Nephron (organoid): ENCODE measurements at regions not wholly inside any gene's neighbourhood (a gene's known extent, or its start where the extent isn't known, plus 50 kb on each side); places are given as distances from the start of the nearest gene placed in this dataset.

ENCODE experiments used
- H3K27ac Mint-ChIP-seq, 3 experiments: 2 replicates each; pipeline ENCODE4 v1.8.0; 2020; ENCODE audit warnings: mixed read lengths in 3 of 3, mild to moderate bottlenecking in 2 of 3, moderate library complexity in 1 of 3
- H3K27me3 Mint-ChIP-seq: 2 replicates; pipeline ENCODE4 v1.8.0; 2021; ENCODE audit warnings: low read depth, mild to moderate bottlenecking, moderate library complexity, mixed read lengths
- H3K36me3 Mint-ChIP-seq: 2 replicates; pipeline ENCODE4 v1.8.0; 2020; ENCODE audit warnings: low read depth, mixed read lengths
- H3K4me1 Mint-ChIP-seq: 2 replicates; pipeline ENCODE4 v1.8.0; 2020; ENCODE audit warnings: mixed read lengths
- H3K4me3 Mint-ChIP-seq, 3 experiments: 2 replicates each; pipeline ENCODE4 v1.8.0; 2020; ENCODE audit warnings: mild to moderate bottlenecking in 3 of 3, mixed read lengths in 3 of 3, moderate library complexity in 2 of 3
- H3K9me3 Mint-ChIP-seq: 2 replicates; pipeline ENCODE4 v1.8.0; 2020; ENCODE audit warnings: mixed read lengths
- TF ChIP-seq, protein P1 (sequence below), 3 experiments: fragments of 200-600 bp; sonication (generic); IDR thresholded peaks; one replicate each; pipeline ENCODE4 v1.5.0; 2021; ENCODE audit warnings: antibody characterized with exemption in 3 of 3; ENCODE audit not compliant: unreplicated experiment in 3 of 3

GRCh38 chr2:10971161-10971887, 59.6 kb downstream of the KCNF1 start:
- Mint-ChIP-seq H3K4me1 (peaks cover 22% of the 10 kb centered on the region), H3K27me3 (peaks cover 14% of the 10 kb centered on the region), H3K4me3 (no peak overlapping the region), H3K27ac (peak overlapping the region in 2 of 3 experiments; percentile 42 to 74), H3K9me3 (peaks cover 5% of the 10 kb centered on the region), H3K36me3 (peaks cover 4% of the 10 kb centered on the region)
- TF ChIP-seq, protein P1, sequence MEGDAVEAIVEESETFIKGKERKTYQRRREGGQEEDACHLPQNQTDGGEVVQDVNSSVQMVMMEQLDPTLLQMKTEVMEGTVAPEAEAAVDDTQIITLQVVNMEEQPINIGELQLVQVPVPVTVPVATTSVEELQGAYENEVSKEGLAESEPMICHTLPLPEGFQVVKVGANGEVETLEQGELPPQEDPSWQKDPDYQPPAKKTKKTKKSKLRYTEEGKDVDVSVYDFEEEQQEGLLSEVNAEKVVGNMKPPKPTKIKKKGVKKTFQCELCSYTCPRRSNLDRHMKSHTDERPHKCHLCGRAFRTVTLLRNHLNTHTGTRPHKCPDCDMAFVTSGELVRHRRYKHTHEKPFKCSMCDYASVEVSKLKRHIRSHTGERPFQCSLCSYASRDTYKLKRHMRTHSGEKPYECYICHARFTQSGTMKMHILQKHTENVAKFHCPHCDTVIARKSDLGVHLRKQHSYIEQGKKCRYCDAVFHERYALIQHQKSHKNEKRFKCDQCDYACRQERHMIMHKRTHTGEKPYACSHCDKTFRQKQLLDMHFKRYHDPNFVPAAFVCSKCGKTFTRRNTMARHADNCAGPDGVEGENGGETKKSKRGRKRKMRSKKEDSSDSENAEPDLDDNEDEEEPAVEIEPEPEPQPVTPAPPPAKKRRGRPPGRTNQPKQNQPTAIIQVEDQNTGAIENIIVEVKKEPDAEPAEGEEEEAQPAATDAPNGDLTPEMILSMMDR (IDR thresholded peaks at IDR 0.05; ENCODE audit: unreplicated experiment in 3 of 3) = no peak

DNA sequence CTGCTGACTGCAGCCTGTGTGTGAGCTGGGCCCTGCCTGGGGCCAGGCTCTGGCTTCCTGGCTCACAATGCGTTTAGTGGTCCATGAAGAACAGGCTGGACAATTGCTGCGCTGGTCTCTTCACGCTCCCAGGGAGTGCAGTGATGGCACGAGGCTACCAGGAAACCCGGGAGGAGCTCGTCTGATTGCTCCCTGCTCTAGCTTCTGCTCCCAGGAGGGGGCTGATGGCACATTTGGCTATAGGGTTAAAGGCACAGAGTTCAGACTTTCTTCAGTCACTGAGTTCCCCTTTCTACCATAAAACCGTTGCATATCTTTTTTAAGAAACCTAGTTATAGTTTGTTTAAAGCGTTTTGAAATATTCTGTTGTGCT, 60.1 kb downstream of the KCNF1 start:
- Mint-ChIP-seq H3K9me3 (peaks cover 5% of the 10 kb centered on the region), H3K27ac (peak overlapping the region in 2 of 3 experiments; percentile 42 to 74), H3K4me3 (no peak overlapping the region)

DNA sequence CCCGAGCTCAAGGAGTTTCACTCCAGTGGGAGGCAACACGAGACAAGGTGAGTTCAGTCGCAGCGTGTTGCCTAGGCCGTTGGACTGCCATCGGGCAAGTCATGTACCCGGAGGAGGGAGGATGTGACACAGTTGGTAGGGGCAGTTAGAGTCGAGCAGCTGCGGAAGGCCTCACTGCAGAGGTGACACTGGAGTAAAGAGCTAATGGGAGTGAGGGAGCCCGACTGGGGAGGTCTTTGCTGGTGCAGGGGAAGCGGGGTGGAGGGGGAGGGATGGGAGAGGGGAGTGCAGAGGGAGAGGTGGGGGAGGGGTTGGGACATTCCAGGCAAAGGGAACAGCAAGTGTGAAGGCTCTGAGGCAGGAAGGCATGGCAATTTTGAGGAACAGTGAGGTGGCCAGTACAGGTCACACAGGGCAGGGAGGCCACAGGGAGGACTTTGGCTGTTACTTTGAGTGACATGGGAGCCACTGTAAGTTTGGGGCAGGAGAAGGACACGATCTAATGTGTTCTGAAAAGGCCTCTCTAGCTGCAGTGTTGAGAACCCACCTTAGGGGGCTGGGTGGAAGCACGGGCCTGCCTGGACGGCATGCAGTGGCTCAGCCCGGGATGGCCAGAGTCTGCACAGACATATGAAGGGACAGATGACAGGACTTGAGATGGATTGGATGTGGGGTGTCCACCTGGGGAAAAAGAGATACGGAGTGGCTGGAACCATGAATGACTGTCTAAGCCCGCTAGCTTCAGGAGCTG, 61.1 kb downstream of the KCNF1 start:
- H3K4me1 Mint-ChIP-seq = peaks cover 34% of the 10 kb centered on the region
- TF ChIP-seq, protein P1 (IDR thresholded peaks at IDR 0.05; ENCODE audit: unreplicated experiment in 3 of 3) = no peak
- H3K9me3 Mint-ChIP-seq = peaks cover 5% of the 10 kb centered on the region
- peak overlapping the region in 1 of 3 experiments; percentile 74 for H3K27ac Mint-ChIP-seq
- no peak overlapping the region for H3K4me3 Mint-ChIP-seq
- peaks cover 4% of the 10 kb centered on the region for H3K36me3 Mint-ChIP-seq
- H3K27me3 Mint-ChIP-seq = peaks cover 14% of the 10 kb centered on the region

More for the DNA sequence above, 60.1 kb downstream of the KCNF1 start:
- H3K36me3 Mint-ChIP-seq = peaks cover 4% of the 10 kb centered on the region
- peaks cover 14% of the 10 kb centered on the region for H3K27me3 Mint-ChIP-seq
- TF ChIP-seq, protein P1 (IDR thresholded peaks at IDR 0.05; ENCODE audit: unreplicated experiment in 3 of 3) = no peak
- peaks cover 24% of the 10 kb centered on the region for H3K4me1 Mint-ChIP-seq

GRCh38 chr2:10973766-10974165, 62.0 kb downstream of the KCNF1 start:
- no peak overlapping the region for H3K4me3 Mint-ChIP-seq

GRCh38 chr2:10977003-10977402, 65.3 kb downstream of the KCNF1 start:
- Mint-ChIP-seq H3K36me3 (peaks cover 4% of the 10 kb centered on the region), H3K4me3 (peak overlapping the region in 1 of 3 experiments; percentile 43), H3K4me1 (peaks cover 36% of the 10 kb centered on the region), H3K27me3 (peaks cover 20% of the 10 kb centered on the region), H3K27ac (peak overlapping the region; percentile 27 to 78 (median 64)), H3K9me3 (peaks cover 5% of the 10 kb centered on the region)
- TF ChIP-seq, protein P1 (IDR thresholded peaks at IDR 0.05; ENCODE audit: unreplicated experiment in 3 of 3) = no peak

More at GRCh38 chr2:10973766-10974165, 62.0 kb downstream of the KCNF1 start:
- Mint-ChIP-seq H3K9me3 (peaks cover 5% of the 10 kb centered on the region), H3K36me3 (peaks cover 4% of the 10 kb centered on the region), H3K27me3 (peaks cover 12% of the 10 kb centered on the region), H3K27ac (no peak overlapping the region), H3K4me1 (peaks cover 36% of the 10 kb centered on the region)
- TF ChIP-seq, protein P1 (IDR thresholded peaks at IDR 0.05; ENCODE audit: unreplicated experiment in 3 of 3) = no peak
